HG02970 (cell line): ENCODE measurements at regions not wholly inside any gene's neighbourhood (a gene's known extent, or its start where the extent isn't known, plus 50 kb on each side); places are given as distances from the start of the nearest gene placed in this dataset.

Experiments
- ATAC-seq: cut with Tn5 transposase; IDR thresholded peaks from one replicate; pipeline ENCODE4 v1.9.1; 2021; ENCODE audit warnings: mild to moderate bottlenecking, moderate library complexity, moderate number of reproducible peaks; ENCODE audit not compliant: unreplicated experiment, low FRiP score

- no peak for ATAC-seq
These were observed 211.4 kb upstream of the EPHA3 start for GRCh38 chr3:88896026-88896425.

GRCh38 chr3:88912294-88912877 lies 195.0 kb upstream of the EPHA3 start:
- no peak for ATAC-seq

GRCh38 chr3:88918841-88919240 lies 188.6 kb upstream of the EPHA3 start:
- ATAC-seq: no peak

- ATAC-seq: no peak
These were observed 185.4 kb upstream of the EPHA3 start for GRCh38 chr3:88921986-88922385.

GRCh38 chr3:88926221-88926620 lies 181.2 kb upstream of the EPHA3 start:
- ATAC-seq: no peak

- ATAC-seq: no peak
These were observed 176.8 kb upstream of the EPHA3 start for GRCh38 chr3:88930611-88931010.

GRCh38 chr3:88936831-88937230 lies 170.6 kb upstream of the EPHA3 start:
- ATAC-seq: no peak

- no peak for ATAC-seq
These were observed 167.1 kb upstream of the EPHA3 start for GRCh38 chr3:88940296-88940695.

GRCh38 chr3:88947013-88947412 lies 160.4 kb upstream of the EPHA3 start:
- ATAC-seq: no peak

GRCh38 chr3:88954853-88955252 lies 152.6 kb upstream of the EPHA3 start:
- ATAC-seq: no peak

- ATAC-seq: no peak
These were observed 152.1 kb upstream of the EPHA3 start for GRCh38 chr3:88955274-88955673.

- no peak for ATAC-seq
These were observed 149.5 kb upstream of the EPHA3 start for GRCh38 chr3:88957711-88958439.

- no peak for ATAC-seq
These were observed 147.4 kb upstream of the EPHA3 start for GRCh38 chr3:88960019-88960418.

DNA sequence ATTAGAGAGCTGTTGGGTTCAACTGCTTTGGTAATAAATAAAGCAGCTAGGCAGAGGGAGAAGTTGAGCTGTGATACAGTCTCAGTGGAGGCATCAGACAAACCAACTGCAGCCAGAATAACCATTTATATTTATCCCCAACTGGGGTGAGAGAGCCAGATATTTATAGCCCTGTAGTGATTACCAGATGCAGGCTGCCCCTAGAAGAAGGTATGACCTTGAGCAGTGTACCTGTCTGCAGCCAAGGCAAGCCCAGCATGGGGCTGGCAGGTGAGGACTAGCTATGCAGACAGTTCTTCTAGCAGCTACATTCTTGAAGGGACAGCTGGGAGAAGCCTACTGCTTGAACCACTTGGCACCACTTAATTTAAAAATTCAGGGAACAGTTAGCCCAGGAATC lies 144.4 kb upstream of the EPHA3 start:
- no peak for ATAC-seq

DNA sequence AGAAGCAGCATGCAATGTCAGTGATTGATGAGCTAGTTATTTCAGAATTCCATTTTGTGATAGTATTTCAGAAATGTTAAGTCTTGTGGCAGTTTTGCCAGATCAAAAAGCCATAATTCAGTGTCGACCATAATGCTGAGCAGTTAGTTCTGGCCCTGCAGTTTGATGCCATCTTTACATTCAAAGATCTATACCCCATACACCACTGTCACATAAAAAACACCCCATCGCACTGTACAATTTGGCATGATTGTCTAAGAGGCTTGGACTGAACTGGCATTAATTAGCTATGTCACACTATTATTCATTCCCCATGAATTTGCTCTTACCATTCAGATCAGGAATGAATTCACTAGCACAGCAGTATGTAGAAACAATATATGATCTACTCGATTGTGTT lies 127.7 kb upstream of the EPHA3 start:
- no peak for ATAC-seq

- no peak for ATAC-seq
These were observed 124.0 kb upstream of the EPHA3 start for GRCh38 chr3:88983458-88983857.

DNA sequence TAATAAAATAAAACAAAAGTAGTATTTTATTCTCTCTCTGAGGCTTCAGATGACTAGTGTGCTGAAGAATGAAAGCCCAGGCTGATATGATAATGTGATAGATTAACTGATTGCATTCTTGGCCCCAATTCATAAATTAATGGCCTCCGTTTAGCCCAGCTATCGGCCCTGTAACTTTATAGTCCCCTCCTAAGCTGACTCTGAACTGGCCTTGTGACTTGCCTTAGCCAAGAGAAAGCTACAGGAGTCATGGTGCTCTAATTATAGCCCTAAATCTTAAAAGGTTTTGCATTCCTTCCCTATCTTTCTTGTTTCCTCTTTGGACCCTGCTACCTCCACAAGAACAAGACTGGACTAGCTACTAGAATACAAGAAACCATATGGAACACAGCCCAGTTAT lies 123.2 kb upstream of the EPHA3 start:
- ATAC-seq: no peak

- no peak for ATAC-seq
These were observed 122.6 kb upstream of the EPHA3 start for GRCh38 chr3:88984832-88985231.

GRCh38 chr3:88985491-88985890 lies 121.9 kb upstream of the EPHA3 start:
- ATAC-seq: no peak

GRCh38 chr3:88986834-88987233 lies 120.6 kb upstream of the EPHA3 start:
- no peak for ATAC-seq

GRCh38 chr3:88987776-88988175 lies 119.6 kb upstream of the EPHA3 start:
- ATAC-seq: no peak

DNA sequence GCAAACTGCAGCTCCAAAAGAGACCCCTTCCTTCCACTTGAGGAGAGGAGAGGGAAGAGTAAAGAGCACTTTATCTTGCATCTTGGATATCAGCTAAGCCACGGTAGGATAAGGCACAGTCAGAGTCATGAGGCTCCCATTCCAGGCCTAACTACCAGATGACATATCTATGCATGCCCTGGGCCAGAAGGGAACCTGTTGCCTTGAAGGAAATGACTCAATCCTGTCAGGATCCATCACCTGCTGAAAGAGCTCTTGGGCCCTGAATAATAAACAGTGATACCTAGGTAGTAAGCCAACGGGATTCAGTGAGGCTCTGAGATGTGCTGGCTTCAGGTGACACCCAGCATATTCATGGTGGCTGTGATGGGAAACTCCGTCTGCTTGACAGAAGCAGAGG lies 118.5 kb upstream of the EPHA3 start:
- no peak for ATAC-seq
